ENCODE measurements at regions not wholly inside any gene's neighbourhood (a gene's known extent, or its start where the extent isn't known, plus 50 kb on each side); places are given as distances from the start of the nearest gene placed in this dataset.

GRCh38 chr6:9482030-9482738 lies 932.7 kb downstream of the TFAP2A start:
- TF ChIP-seq ZNF253 (CRISPR knock-in tag; IDR thresholded peaks at IDR 0.05; ENCODE audit: borderline replicate concordance) (no peak), TCF12 (IDR thresholded peaks at IDR 0.05) (no peak), TCF12 (CRISPR knock-in tag; IDR thresholded peaks at IDR 0.05) (no peak), CBFB (CRISPR knock-in tag; IDR thresholded peaks at IDR 0.05) (no peak), MLX (CRISPR knock-in tag; IDR thresholded peaks at IDR 0.05) (no peak)

All from HepG2 (cell line).